AG04449 (cell line): ENCODE measurements at regions not wholly inside any gene's neighbourhood (a gene's known extent, or its start where the extent isn't known, plus 50 kb on each side); places are given as distances from the start of the nearest gene placed in this dataset.

Experiments
- CTCF ChIA-PET: fragments of 350-600 bp; formaldehyde crosslinking; extraction: SDS; loops from one replicate; lab custom pipeline; 2021; ENCODE audit warnings: antibody characterized with exemption; lab: Yijun Ruan, JAX
- POLR2A ChIA-PET: fragments of 400-600, 350-600 bp; formaldehyde crosslinking; extraction: SDS; loops from one replicate; lab custom pipeline; 2020; ENCODE audit warnings: antibody characterized with exemption, inconsistent platforms; lab: Yijun Ruan, JAX
- DNase-seq: peaks from one replicate; pipeline ENCODE4 v3.0.0-alpha.2; 2010; ENCODE audit warnings: low read depth, low spot score
- H3K4me3 ChIP-seq: 2 replicates; pipeline ENCODE4 v1.5.1; 2011; ENCODE audit warnings: low read depth, mild to moderate bottlenecking, control low read depth, low read length
- CTCF ChIP-seq: IDR thresholded peaks from one replicate; pipeline ENCODE4 v1.5.1; 2011; ENCODE audit warnings: mild to moderate bottlenecking, moderate library complexity, low read length, control low read depth, inconsistent platforms; ENCODE audit not compliant: insufficient read depth; ENCODE audit errors: missing control alignments

- ChIA-PET CTCF (interaction anchor here (1.7 kb wide), 1 partner anchor 127 kb away, joined by 7 read pairs; no protein-coding TSS in a partner anchor), POLR2A (no interaction called here)
- H3K4me3 ChIP-seq: no peak overlapping the region
- no peak for TF ChIP-seq CTCF
- no peak for DNase-seq
These were observed 189.3 kb downstream of the EDN1 start for GRCh38 chr6:12479451-12479850.

- peak; percentile 65 for DNase-seq
- POLR2A ChIA-PET: no interaction called here
- H3K4me3 ChIP-seq: no peak overlapping the region
- CTCF ChIA-PET: interaction anchor here (1.7 kb wide), 1 partner anchor 126 kb away, joined by 7 read pairs; no protein-coding TSS in a partner anchor
- no peak for TF ChIP-seq CTCF
These were observed 189.7 kb downstream of the EDN1 start for GRCh38 chr6:12479881-12480280.

- POLR2A ChIA-PET: no interaction called here
These were observed 190.2 kb downstream of the EDN1 start for GRCh38 chr6:12480379-12480778.

GRCh38 chr6:12481292-12481691 lies 191.1 kb downstream of the EDN1 start:
- TF ChIP-seq CTCF: no peak
- ChIA-PET POLR2A (no interaction called here), CTCF (interaction anchor here (0.7 to 5.0 kb wide), 8 partner anchors 9 to 191 kb away, joined by 3 to 22 read pairs (median 3); partner anchors contain the start of gene EDN1)
- H3K4me3 ChIP-seq: no peak overlapping the region
- DNase-seq: no peak

More at GRCh38 chr6:12480379-12480778, 190.2 kb downstream of the EDN1 start:
- no peak for TF ChIP-seq CTCF
- no peak overlapping the region for H3K4me3 ChIP-seq
- DNase-seq: no peak
- CTCF ChIA-PET: no interaction called here

- CTCF ChIA-PET: interaction anchor here (0.7 to 5.0 kb wide), 13 partner anchors 8 to 192 kb away, joined by 3 to 22 read pairs (median 3); partner anchors contain the start of gene EDN1
- DNase-seq: no peak
- POLR2A ChIA-PET: no interaction called here
- TF ChIP-seq CTCF: no peak
- H3K4me3 ChIP-seq: no peak overlapping the region
These were observed 191.7 kb downstream of the EDN1 start for GRCh38 chr6:12481850-12482249.

- CTCF ChIA-PET: interaction anchor here (0.7 to 5.0 kb wide), 15 partner anchors 9 to 192 kb away, joined by 3 to 22 read pairs (median 3); partner anchors contain the start of gene EDN1
- no peak for TF ChIP-seq CTCF
- POLR2A ChIA-PET: interaction anchor here (0.6 to 0.9 kb wide), 2 partner anchors 66 to 350 kb away, joined by 3 read pairs; no protein-coding TSS in a partner anchor
- no peak overlapping the region for H3K4me3 ChIP-seq
- DNase-seq: no peak
These were observed 192.5 kb downstream of the EDN1 start for GRCh38 chr6:12482386-12483375.
